Calu3 (cell line): ENCODE measurements at regions not wholly inside any gene's neighbourhood (a gene's known extent, or its start where the extent isn't known, plus 50 kb on each side); places are given as distances from the start of the nearest gene placed in this dataset.

Source experiments
- BruUV-seq: library from RNA; stranded (reverse); fragments of 400-500 nt; replicated peaks from 2 replicates; lab custom pipeline; 2021; lab: Mats Ljungman, UMichigan
- CTCF ChIA-PET: fragments of 300-600 bp; sonication (Branson Sonifier 250); formaldehyde crosslinking; loops from one replicate; lab custom pipeline; 2022; ENCODE audit warnings: antibody characterized with exemption; lab: Charles Lee
- DNase-seq: peaks from one replicate; pipeline ENCODE4 v3.0.0; 2022
- H3K27ac Mint-ChIP-seq: one replicate; pipeline ENCODE4 v1.8.0; 2022; ENCODE audit warnings: mixed read lengths; ENCODE audit not compliant: unreplicated experiment
- H3K27me3 Mint-ChIP-seq: one replicate; pipeline ENCODE4 v1.8.0; 2022; ENCODE audit warnings: mixed read lengths; ENCODE audit not compliant: unreplicated experiment
- H3K36me3 Mint-ChIP-seq: one replicate; pipeline ENCODE4 v1.8.0; 2022; ENCODE audit warnings: mild to moderate bottlenecking, moderate library complexity, mixed read lengths; ENCODE audit not compliant: insufficient read depth, unreplicated experiment
- H3K4me1 Mint-ChIP-seq: one replicate; pipeline ENCODE4 v1.8.0; 2022; ENCODE audit warnings: mild to moderate bottlenecking, low read depth, mixed read lengths; ENCODE audit not compliant: unreplicated experiment
- H3K4me3 Mint-ChIP-seq: one replicate; pipeline ENCODE4 v1.8.0; 2022; ENCODE audit warnings: mild to moderate bottlenecking, low read depth, moderate library complexity, mixed read lengths; ENCODE audit not compliant: unreplicated experiment
- H3K9me3 Mint-ChIP-seq: one replicate; pipeline ENCODE4 v1.8.0; 2022; ENCODE audit warnings: low read depth, mixed read lengths; ENCODE audit not compliant: unreplicated experiment
- intact Hi-C: fragments of 100-400 bp; cut with micrococcal nuclease; formaldehyde crosslinking; loops from one replicate; pipeline ENCODE4 v1.10.0; 2022; ENCODE audit not compliant: unreplicated experiment
- TF ChIP-seq, protein P1 (sequence below): fragments of 200-600 bp; IDR thresholded peaks from one replicate; pipeline ENCODE4 v1.8.0; 2022; ENCODE audit warnings: antibody characterized with exemption; ENCODE audit not compliant: unreplicated experiment

DNA sequence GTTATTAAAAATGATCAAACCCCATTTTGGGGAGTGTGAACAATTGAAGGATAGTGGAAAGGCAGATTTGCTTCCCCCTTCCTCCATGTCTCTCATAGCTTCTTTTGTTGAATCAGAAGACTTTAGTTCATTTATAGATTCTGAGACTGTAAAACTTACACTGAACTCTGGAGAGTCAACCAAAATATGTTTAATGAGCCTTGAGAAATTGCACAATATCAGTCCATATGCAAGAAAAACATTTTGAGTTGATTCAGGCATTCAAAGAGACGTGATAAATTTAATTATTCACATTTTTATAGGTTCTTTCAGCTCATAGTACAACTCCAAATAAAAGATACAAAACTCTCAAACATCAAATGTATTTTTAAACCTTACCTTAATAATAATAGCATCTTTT, 354.4 kb upstream of the SPRED2 start:
- BruUV-seq: no TSS peak
- Mint-ChIP-seq H3K4me1 (no peaks in the 10 kb centered on the region), H3K27me3 (peaks cover 50% of the 10 kb centered on the region), H3K36me3 (no peaks in the 10 kb centered on the region), H3K27ac (no peak overlapping the region), H3K4me3 (no peak overlapping the region), H3K9me3 (peaks cover 3% of the 10 kb centered on the region)
- intact Hi-C loops: no loop called here
- TF ChIP-seq, protein P1, sequence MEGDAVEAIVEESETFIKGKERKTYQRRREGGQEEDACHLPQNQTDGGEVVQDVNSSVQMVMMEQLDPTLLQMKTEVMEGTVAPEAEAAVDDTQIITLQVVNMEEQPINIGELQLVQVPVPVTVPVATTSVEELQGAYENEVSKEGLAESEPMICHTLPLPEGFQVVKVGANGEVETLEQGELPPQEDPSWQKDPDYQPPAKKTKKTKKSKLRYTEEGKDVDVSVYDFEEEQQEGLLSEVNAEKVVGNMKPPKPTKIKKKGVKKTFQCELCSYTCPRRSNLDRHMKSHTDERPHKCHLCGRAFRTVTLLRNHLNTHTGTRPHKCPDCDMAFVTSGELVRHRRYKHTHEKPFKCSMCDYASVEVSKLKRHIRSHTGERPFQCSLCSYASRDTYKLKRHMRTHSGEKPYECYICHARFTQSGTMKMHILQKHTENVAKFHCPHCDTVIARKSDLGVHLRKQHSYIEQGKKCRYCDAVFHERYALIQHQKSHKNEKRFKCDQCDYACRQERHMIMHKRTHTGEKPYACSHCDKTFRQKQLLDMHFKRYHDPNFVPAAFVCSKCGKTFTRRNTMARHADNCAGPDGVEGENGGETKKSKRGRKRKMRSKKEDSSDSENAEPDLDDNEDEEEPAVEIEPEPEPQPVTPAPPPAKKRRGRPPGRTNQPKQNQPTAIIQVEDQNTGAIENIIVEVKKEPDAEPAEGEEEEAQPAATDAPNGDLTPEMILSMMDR: no peak
- CTCF ChIA-PET: no interaction called here
- no peak for DNase-seq

DNA sequence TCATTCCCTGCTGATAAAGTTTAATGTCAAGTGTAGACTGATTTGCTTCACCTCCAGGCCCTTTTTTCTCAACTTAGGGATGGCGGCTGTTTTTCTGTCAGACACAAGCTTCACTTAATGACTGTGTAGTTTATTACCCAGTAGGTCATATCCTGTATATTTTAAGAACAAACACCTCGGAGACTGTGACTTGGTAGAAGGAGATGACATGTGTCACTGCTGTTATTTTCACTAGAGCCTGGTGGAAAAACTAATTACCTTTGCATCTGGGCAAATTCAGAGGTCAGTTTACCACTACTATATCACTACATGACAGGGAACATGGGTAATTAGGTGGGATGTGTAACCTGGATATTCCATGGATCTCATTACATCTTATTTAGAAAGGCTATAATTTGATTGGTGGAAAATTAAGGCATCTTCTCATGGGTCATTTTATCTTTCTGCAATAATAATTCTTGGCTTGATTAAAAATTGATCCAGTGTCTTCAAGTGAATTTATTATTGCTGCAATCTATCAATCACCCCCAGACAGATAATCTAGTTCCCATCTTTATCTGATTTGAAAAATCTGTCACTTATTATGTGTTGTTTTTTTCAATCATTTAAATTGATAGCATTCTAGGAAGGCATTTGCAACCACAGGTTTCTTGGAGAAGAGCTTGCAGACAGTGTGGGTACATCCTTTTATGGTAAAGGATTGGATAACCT, 353.8 kb upstream of the SPRED2 start:
- TF ChIP-seq, protein P1: no peak
- Mint-ChIP-seq H3K27ac (no peak overlapping the region), H3K9me3 (peaks cover 3% of the 10 kb centered on the region), H3K36me3 (no peaks in the 10 kb centered on the region), H3K4me1 (no peaks in the 10 kb centered on the region), H3K27me3 (peaks cover 50% of the 10 kb centered on the region), H3K4me3 (no peak overlapping the region)
- no peak for DNase-seq
- CTCF ChIA-PET: no interaction called here
- BruUV-seq: no TSS peak
- intact Hi-C loops: no loop called here

DNA sequence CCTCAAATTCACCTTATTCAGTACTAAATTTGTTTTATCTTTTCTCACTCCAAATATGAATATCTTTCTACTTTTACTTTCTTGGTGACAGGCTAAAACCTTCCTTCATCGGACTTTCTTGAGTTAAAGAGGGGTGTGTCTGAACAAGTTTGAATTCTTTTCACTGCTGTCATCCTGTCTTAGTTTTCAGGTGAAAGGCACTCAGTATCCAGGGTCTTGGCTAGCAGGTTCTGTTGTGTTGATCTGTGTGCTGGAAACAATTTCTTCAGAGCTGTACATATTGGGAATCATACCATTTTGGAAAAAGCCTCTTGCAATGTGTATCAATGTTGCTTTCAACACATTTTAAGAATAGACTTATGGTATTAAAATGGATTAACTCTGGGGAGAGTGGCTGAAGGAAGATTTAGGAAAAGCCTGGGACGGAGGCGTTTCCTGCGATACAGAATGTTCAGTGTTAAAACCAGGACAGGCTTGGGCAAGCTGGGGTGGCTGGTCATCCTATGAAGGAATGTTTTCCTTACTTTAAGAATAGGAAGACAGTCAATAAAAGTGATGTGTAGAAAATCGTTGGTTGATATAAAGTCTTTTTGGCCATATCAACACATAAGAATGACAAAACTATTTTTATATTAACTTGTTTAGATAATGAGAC, 350.7 kb upstream of the SPRED2 start:
- no peaks in the 10 kb centered on the region for H3K36me3 Mint-ChIP-seq
- H3K9me3 Mint-ChIP-seq: peaks cover 3% of the 10 kb centered on the region
- no peak overlapping the region for H3K4me3 Mint-ChIP-seq
- intact Hi-C loops: no loop called here
- H3K27ac Mint-ChIP-seq: no peak overlapping the region
- no peaks in the 10 kb centered on the region for H3K4me1 Mint-ChIP-seq
- no TSS peak for BruUV-seq
- CTCF ChIA-PET: no interaction called here
- no peak for DNase-seq
- peaks cover 48% of the 10 kb centered on the region for H3K27me3 Mint-ChIP-seq
- TF ChIP-seq, protein P1: no peak

DNA sequence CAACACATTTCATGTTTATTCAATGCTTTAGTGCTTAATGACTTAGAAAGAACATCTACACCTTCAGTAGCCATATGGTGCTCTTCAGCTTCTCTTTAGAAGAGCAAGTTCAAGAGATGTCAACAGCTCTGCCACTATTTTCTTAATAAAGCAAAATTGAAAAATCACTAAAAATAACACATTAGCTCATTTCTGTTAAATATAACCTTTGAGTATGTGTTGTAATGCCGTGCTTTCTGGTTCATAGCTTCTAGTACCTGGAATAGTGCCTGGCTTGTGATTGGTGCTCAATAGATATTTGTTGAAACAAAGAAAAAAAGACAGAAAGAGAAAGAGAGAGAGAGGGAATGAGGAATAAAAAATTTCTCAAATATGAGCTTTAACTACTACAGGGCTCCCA, 349.8 kb upstream of the SPRED2 start:
- Mint-ChIP-seq H3K36me3 (no peaks in the 10 kb centered on the region), H3K27me3 (peaks cover 48% of the 10 kb centered on the region), H3K4me3 (no peak overlapping the region), H3K9me3 (no peaks in the 10 kb centered on the region), H3K4me1 (no peaks in the 10 kb centered on the region), H3K27ac (no peak overlapping the region)
- CTCF ChIA-PET: interaction anchor here (0.7 kb wide), 1 partner anchor 9 kb away, joined by 3 read pairs; no protein-coding TSS in a partner anchor
- TF ChIP-seq, protein P1: no peak
- intact Hi-C loops: no loop called here
- no peak for DNase-seq
- BruUV-seq: no TSS peak
